T47D (cell line): ENCODE measurements at regions not wholly inside any gene's neighbourhood (a gene's known extent, or its start where the extent isn't known, plus 50 kb on each side); places are given as distances from the start of the nearest gene placed in this dataset.
"Not testable (repeated sequence)": the region's sequence is repeated elsewhere in the genome, so short reads cannot be mapped to it uniquely, and the experiment has no call there.

Source experiments
- DNase-seq, 2 experiments: peaks; one replicate each; pipeline versions ENCODE4 v3.0.0 to v3.0.0-alpha.2; 2011 to 2012; ENCODE audit warnings: low read depth in 1 of 2, low spot score in 1 of 2
- JUND ChIP-seq: IDR thresholded peaks from 2 replicates; pipeline ENCODE4 v1.6.1; 2012; ENCODE audit warnings: low read depth
- in situ Hi-C: cut with HindIII; loops from 2 replicates; pipeline ENCODE4 v1.10.0; 2016; ENCODE audit warnings: low sequenced_read_pairs, low pct_unique_long_range_greater_than_20kb

DNA sequence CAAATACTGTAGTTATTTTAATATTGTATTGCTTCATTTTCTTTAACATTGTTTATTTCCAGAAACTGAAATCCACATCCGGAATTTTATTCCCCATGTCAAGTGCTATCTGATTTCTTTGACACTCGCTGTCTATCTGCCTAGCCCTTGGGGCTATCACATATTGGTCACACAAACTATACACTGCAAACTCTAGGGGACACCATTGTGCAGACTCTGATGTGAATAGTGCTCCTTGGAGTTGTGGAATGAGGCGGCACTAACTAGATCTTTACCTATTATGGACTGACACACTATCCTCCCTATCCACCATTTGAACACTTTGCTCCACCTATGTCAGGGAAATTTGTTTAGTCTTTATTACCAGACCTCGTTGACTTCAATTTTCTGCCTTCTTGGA, 534.5 kb downstream of the GLUD2 start:
- DNase-seq, result peak in 1 of 2 experiments; percentile 70
- no peak for TF ChIP-seq JUND
- in situ Hi-C loops, result no loop called here

- no peak for TF ChIP-seq JUND
- DNase-seq, result no peak
- in situ Hi-C loops, result no loop called here
Measured at GRCh38 chrX:121585626-121586025, 538.2 kb downstream of the GLUD2 start.

DNA sequence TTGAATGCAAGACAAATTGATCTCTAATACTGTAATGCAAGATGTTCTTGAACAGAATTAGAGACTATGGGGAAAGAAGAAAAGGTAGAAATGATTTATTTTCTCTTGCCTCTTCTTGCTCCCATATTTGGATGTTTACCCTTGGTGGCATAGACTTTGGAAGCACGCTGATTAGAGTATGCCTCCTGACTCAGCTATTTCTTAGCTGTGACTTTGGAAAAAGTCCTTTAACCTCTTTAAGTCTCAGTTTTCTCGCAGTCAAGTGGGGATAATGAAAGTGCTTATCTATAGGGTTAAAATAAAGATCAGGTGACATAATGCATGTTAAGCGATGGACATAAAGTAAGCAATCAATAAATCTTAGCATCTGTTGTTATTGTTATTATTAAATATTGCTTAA, 545.5 kb downstream of the GLUD2 start:
- TF ChIP-seq JUND, result no peak
- no peak for DNase-seq
- in situ Hi-C loops, result no loop called here

DNA sequence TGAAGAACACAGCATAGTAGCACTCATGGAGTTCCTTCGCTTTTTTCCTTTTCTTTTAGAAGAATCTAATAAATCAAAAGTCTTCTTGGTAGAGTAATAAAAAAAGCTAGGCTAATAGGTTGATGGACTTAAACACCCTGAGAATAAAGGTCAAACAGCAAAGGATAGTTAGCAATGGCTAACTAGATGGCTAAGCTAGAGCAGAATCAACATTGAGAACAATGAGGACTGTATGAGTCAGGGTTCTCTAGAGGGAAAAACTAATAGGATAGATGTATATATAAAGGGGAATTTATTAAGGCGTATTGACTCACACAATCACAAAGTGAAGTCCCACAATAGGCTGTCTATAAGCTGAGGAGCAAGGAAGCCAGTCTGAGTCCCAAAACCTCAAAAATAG, 550.9 kb downstream of the GLUD2 start:
- in situ Hi-C loops, result no loop called here
- no peak for TF ChIP-seq JUND
- no peak for DNase-seq

DNA sequence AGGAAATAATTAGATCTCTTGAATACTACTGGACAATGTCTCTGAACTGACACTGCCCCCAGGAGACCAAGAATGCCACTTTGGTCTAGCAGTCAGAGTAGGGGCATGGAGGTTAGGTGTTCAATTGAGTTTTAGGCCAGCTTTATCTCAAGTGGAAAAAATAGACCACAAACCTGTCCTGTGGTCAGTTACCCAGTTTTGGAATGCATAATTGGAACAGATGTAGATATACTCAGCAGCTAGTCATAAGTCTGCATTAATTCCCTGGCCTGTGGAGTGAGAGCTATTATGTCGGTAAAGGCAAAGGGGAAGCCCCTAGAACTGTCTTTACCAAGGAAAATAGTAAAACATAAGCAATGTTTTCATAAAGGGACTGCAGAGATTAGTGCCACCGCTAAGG, 587.7 kb downstream of the GLUD2 start:
- no peak for TF ChIP-seq JUND
- no peak for DNase-seq
- in situ Hi-C loops, result no loop called here

- no peak for TF ChIP-seq JUND
- in situ Hi-C loops, result no loop called here
- DNase-seq, result no peak
Measured at GRCh38 chrX:121639781-121640180, 592.4 kb downstream of the GLUD2 start.

DNA sequence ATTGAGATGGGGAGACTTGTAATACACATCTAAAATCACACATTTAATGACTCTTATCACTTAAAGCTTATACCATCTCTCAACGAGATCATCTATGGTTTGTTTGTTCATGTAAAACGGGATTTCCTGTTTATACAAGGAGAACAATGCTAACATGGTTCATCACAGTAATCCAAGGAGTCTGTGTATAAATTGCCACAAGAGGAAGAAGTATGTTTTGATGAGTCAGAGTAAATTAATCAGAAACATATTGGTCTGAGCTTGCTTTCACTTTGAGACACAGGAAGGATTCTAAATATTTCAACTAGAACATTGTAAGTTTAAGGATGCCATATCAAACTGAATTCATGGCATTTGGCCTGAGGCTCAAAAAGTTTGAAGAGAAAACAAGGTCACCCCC, 594.1 kb downstream of the GLUD2 start:
- DNase-seq, result no peak
- no peak for TF ChIP-seq JUND
- in situ Hi-C loops, result no loop called here

DNA sequence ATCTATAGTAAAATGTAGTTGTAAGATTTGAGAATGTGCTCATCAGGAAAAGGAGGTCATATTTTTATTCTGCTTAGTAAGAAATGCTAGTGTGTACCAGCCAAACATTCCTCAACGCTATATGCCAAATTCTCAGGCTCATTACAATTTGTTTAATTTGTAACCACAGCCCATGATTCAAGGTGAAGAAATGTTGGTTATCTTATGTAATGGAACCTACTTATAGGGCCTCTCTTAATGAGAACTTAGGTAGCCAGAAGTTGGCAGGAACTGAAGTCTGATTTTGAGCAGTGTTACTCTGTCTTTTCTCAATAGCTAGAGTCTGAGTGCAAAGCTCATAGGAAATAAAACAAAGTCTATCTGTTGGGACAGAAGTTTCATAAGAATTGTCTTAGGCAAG, 595.0 kb downstream of the GLUD2 start:
- TF ChIP-seq JUND, result no peak
- in situ Hi-C loops, result no loop called here
- DNase-seq, result peak in 1 of 2 experiments; percentile 24

DNA sequence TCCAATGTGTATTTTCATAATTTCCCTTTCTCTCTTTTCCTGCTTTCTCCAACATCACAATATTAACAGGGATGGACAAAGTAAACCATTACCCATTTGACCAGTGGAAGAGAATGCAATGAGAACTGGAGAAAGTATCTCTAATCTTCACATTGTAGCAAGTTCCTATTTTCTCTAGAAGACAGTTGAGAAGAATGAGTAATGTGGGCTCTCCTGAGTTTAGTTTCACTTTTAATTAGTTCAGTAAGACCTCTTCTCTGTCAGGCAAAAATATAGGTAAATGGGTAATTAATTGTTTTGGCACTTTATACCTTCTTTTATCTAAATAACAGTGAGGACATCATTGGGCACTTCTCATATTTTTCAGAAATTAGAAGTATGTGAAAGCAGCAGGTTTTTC, 602.0 kb downstream of the GLUD2 start:
- in situ Hi-C loops, result no loop called here
- no peak for DNase-seq
- no peak for TF ChIP-seq JUND

- in situ Hi-C loops, result no loop called here
- no peak for DNase-seq
- no peak for TF ChIP-seq JUND
Measured at GRCh38 chrX:121655276-121655675, 607.9 kb downstream of the GLUD2 start.

- no peak for TF ChIP-seq JUND
Measured at GRCh38 chrX:121666171-121666570, 618.8 kb downstream of the GLUD2 start.

GRCh38 chrX:121671649-121672048, 624.2 kb downstream of the GLUD2 start:
- in situ Hi-C loops, result no loop called here
- DNase-seq, result no peak
- no peak for TF ChIP-seq JUND

More at GRCh38 chrX:121666171-121666570, 618.8 kb downstream of the GLUD2 start:
- in situ Hi-C loops, result no loop called here
- no peak for DNase-seq

GRCh38 chrX:121709236-121709635, 661.8 kb downstream of the GLUD2 start:
- in situ Hi-C loops, DNase-seq: not testable (repeated sequence)

- in situ Hi-C loops, result no loop called here
- no peak for DNase-seq
- no peak for TF ChIP-seq JUND
Measured at GRCh38 chrX:121733514-121733913, 686.1 kb downstream of the GLUD2 start.
